LNCaP clone FGC (cell line): ENCODE measurements at regions not wholly inside any gene's neighbourhood (a gene's known extent, or its start where the extent isn't known, plus 50 kb on each side); places are given as distances from the start of the nearest gene placed in this dataset.

Source experiments
- DNase-seq: peaks from one replicate; pipeline ENCODE4 v3.0.0-alpha.2; 2011; ENCODE audit warnings: low read depth
- H3K4me3 ChIP-seq: 2 replicates; pipeline ENCODE4 v1.5.1; 2011; ENCODE audit warnings: mild to moderate bottlenecking, low read depth, low read length, control low read depth
- TF ChIP-seq, protein P1 (sequence below): IDR thresholded peaks from 2 replicates; pipeline ENCODE4 v1.5.1; 2012; ENCODE audit warnings: mild to moderate bottlenecking; ENCODE audit not compliant: control insufficient read depth, insufficient read depth; ENCODE audit errors: extremely low read depth

DNA sequence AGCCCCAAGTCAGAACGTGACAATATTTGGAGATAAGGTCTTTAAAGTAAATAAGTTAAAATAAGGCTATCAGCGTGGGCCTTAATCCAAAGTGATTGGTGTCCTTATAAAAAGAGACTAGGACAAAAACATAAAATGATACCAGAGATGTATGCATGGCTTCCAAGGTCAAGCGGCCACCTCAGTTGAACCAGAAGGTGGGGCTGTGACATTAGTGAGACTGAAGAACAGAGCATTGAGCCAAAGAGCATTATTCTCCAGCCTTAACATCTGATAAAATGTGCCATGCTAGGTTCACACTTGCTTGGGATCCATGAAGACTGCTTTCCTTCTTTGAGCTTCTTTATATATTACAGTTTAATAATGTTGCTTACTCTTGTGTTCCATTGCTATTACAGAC, 554.6 kb downstream of the PLA2G4A start:
- TF ChIP-seq, protein P1, sequence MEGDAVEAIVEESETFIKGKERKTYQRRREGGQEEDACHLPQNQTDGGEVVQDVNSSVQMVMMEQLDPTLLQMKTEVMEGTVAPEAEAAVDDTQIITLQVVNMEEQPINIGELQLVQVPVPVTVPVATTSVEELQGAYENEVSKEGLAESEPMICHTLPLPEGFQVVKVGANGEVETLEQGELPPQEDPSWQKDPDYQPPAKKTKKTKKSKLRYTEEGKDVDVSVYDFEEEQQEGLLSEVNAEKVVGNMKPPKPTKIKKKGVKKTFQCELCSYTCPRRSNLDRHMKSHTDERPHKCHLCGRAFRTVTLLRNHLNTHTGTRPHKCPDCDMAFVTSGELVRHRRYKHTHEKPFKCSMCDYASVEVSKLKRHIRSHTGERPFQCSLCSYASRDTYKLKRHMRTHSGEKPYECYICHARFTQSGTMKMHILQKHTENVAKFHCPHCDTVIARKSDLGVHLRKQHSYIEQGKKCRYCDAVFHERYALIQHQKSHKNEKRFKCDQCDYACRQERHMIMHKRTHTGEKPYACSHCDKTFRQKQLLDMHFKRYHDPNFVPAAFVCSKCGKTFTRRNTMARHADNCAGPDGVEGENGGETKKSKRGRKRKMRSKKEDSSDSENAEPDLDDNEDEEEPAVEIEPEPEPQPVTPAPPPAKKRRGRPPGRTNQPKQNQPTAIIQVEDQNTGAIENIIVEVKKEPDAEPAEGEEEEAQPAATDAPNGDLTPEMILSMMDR: peak; percentile 26; the same call in 1 of the 2 replicates
- H3K4me3 ChIP-seq: no peak overlapping the region
- no peak for DNase-seq

GRCh38 chr1:187384504-187384903, 555.8 kb downstream of the PLA2G4A start:
- TF ChIP-seq, protein P1: no peak
- DNase-seq: no peak
- no peak overlapping the region for H3K4me3 ChIP-seq

DNA sequence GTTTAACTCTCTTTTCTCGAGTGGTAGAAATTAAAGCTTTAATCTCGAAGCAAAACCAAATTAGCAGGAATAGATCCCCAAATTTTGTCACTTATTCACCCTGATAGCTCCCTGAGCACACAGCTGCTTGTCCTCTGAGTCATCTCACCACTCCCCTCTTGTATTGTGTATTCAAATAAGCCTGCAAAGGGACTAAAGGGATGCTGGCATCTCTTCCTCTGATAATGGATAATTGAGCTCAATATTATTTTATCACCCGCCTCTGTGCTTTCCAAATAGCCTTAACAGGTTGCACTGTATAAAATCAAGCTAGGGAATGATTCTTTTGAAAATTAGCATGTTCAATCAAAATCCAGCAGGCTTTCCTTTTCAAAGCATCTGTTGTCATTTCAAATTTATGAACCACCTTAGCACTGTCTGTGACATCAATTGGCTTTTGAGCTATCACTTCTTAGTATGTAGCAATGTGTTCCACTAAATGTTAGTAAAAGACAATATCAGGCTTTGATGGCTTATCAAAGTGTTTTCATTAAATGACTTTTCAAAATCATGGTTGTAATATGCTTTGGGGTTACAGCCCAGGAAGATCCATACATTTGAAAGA, 561.6 kb downstream of the PLA2G4A start:
- DNase-seq: no peak
- TF ChIP-seq, protein P1: no peak
- H3K4me3 ChIP-seq: no peak overlapping the region

DNA sequence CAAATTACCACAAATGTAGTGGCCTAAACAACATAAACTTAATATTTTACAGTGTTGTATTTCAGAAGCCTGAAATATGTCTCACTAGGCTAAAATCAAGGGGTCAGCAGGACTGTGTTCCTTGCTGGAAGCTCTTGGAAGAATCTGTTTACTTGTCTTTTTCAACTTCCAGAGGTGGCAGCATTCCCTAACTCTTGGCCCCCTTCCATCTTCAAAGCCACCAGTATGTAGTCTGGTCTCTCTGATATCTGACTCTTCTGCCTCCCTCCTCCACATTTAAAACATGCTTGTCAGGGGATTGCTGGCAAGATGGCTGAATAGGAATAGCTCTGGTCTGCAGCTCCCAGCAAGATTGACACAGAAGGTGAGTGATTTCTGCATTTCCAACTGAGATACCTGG, 567.5 kb downstream of the PLA2G4A start:
- peak; percentile 56 for DNase-seq
- H3K4me3 ChIP-seq: no peak overlapping the region
- TF ChIP-seq, protein P1: no peak

DNA sequence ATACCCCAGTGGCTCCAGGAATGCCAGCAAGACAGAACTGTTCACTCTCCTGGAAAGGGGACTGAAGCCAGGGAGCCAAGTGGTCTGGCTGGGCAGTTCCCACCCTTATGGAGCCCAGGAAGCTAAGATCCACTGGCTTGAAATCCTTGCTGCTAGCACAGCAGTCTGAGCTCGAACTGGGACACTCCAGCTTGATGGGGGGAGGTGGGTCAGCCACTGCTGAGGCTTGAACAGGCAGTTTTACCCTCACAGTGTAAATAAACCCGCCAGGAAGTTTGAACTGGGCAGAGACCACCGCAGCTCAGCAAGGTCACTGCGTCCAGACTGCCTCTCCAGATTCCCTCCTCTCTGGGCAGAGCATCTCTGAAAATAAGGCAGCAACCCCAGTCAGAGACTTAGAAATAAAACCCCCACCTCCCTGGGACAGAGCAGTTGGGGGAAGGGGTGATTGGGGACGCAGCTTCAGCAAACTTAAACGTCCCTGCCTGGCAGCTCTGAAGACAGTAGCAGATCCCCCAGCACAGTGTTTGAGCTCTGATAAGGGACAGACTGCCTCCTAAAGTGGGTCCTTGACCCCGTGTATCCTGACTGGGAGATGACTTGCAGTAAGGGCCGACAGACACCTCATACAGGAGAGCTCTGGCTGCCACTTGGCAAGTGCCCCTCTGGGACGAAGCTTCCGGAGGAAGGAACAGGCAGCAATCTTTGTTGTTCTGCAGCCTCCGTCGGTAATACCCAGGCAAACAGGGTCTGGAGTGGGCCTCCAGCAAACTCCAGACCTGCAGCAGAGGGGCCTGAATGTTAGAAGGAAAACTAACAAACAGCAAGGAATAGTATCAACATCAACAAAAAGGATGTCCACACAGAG, 568.4 kb downstream of the PLA2G4A start:
- TF ChIP-seq, protein P1: no peak
- no peak for DNase-seq
- H3K4me3 ChIP-seq: no peak overlapping the region

DNA sequence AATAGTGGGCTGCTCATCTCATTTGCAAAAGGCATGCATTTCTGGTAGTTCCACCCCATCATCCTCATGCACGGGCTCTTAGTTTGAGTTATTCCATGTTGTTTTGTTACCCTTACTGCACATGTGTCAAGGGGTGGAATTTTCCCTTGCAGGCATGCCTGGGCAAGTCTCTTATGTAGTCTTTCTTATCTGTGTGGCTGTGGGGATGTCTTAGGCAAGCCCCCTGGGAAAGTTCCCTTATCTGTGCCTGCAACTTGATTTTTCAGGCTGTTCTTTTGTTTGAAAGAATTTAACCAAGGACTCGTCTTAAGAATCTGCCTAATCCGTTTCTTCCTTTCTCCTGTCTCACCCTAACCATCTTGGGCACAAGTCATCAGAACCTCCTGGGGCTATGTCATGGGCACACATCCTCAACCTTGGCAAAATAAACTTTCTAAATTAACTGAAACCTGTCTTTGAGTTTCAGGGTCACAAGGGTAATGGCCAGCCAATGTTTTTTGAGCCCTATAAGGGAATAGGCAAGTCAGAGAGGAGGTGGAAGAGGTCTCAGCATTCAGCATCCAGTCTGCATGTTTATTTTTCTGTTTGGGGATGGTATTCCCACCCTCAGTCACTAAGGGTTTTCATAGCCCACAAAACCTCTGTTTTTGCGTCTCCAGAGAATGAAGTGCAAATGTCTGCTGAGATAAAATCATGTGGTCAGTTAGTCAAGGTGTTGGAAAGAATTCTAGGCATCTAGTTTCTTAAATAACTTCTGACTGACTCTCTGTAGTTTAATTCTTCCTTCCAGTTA, 579.7 kb downstream of the PLA2G4A start:
- H3K4me3 ChIP-seq: no peak overlapping the region
- TF ChIP-seq, protein P1: no peak
- DNase-seq: no peak
